Osteocyte (in vitro differentiated cells): ENCODE measurements at regions not wholly inside any gene's neighbourhood (a gene's known extent, or its start where the extent isn't known, plus 50 kb on each side); places are given as distances from the start of the nearest gene placed in this dataset.
A peak's percentile ranks its signal among the peaks of the same experiment; 100 is the strongest.

Experiments used
- DNase-seq: peaks from one replicate; pipeline ENCODE4 v3.0.0; 2021; ENCODE audit warnings: mixed read lengths; ENCODE audit not compliant: unreplicated experiment; ENCODE audit errors: extremely low spot score
- H3K27ac Mint-ChIP-seq: one replicate; pipeline ENCODE4 v1.8.0; 2021; ENCODE audit warnings: mild to moderate bottlenecking, mixed read lengths; ENCODE audit not compliant: unreplicated experiment
- H3K27me3 Mint-ChIP-seq: one replicate; pipeline ENCODE4 v1.8.0; 2021; ENCODE audit warnings: mixed read lengths; ENCODE audit not compliant: unreplicated experiment
- H3K36me3 Mint-ChIP-seq: one replicate; pipeline ENCODE4 v1.8.0; 2021; ENCODE audit warnings: mixed read lengths; ENCODE audit not compliant: unreplicated experiment
- H3K4me1 Mint-ChIP-seq: one replicate; pipeline ENCODE4 v1.8.0; 2021; ENCODE audit warnings: mixed read lengths; ENCODE audit not compliant: unreplicated experiment
- H3K4me3 Mint-ChIP-seq: one replicate; pipeline ENCODE4 v1.8.0; 2021; ENCODE audit warnings: mild to moderate bottlenecking, moderate library complexity, mixed read lengths; ENCODE audit not compliant: unreplicated experiment
- H3K9me3 Mint-ChIP-seq: one replicate; pipeline ENCODE4 v1.8.0; 2021; ENCODE audit warnings: mixed read lengths; ENCODE audit not compliant: unreplicated experiment
- TF ChIP-seq, protein P1 (sequence below): fragments of 200-600 bp; sonication (generic); IDR thresholded peaks from 2 replicates; pipeline ENCODE4 v1.5.0; 2021; ENCODE audit warnings: antibody characterized with exemption, mild to moderate bottlenecking, moderate library complexity

DNA sequence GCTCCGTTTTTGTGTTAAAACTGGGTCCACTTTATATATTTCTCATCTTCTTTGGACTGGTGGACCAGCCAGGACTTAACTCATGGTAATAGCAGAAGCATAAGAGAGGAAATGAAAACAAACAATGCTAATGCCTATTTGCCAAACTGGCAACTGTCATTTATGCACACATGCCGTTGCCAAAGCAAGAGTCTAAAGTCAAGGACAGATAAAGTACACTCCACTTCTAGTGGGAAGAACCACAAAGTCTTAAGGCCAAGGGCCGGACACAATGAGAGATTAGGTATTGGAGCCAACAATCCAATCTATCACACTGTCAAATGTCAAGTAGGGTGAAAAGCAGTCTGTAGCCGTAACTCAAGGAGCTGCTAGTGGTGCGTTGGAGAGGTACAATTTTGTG, 157.7 kb downstream of the LYPLAL1 start:
- peaks cover 8% of the 10 kb centered on the region for H3K9me3 Mint-ChIP-seq
- no peaks in the 10 kb centered on the region for H3K27me3 Mint-ChIP-seq
- H3K4me3 Mint-ChIP-seq: no peak overlapping the region
- no peak overlapping the region for H3K27ac Mint-ChIP-seq
- H3K36me3 Mint-ChIP-seq: peaks cover 7% of the 10 kb centered on the region
- DNase-seq: no peak
- peaks cover 20% of the 10 kb centered on the region for H3K4me1 Mint-ChIP-seq
- TF ChIP-seq, protein P1, sequence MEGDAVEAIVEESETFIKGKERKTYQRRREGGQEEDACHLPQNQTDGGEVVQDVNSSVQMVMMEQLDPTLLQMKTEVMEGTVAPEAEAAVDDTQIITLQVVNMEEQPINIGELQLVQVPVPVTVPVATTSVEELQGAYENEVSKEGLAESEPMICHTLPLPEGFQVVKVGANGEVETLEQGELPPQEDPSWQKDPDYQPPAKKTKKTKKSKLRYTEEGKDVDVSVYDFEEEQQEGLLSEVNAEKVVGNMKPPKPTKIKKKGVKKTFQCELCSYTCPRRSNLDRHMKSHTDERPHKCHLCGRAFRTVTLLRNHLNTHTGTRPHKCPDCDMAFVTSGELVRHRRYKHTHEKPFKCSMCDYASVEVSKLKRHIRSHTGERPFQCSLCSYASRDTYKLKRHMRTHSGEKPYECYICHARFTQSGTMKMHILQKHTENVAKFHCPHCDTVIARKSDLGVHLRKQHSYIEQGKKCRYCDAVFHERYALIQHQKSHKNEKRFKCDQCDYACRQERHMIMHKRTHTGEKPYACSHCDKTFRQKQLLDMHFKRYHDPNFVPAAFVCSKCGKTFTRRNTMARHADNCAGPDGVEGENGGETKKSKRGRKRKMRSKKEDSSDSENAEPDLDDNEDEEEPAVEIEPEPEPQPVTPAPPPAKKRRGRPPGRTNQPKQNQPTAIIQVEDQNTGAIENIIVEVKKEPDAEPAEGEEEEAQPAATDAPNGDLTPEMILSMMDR: no peak

DNA sequence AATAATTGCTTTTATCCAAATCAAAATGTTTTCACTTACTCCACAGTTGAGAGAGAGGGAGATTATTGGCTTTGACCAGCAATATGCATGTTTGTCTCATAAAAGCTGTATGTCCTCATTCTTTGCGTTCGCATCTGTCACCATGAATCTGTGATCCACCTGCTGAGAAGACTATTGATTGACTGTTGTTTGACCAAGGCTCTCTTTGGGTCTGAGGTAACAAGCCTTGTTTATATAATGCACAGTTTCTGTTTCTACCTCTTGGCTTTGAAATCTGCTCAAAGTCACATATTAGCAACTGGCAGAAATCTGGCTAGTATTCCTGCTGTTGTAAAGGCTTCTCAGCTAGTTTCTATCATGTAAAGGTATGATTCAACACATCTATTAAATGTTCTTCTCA, 157.0 kb downstream of the LYPLAL1 start:
- TF ChIP-seq, protein P1: no peak
- no peak overlapping the region for H3K27ac Mint-ChIP-seq
- H3K4me1 Mint-ChIP-seq: peaks cover 20% of the 10 kb centered on the region
- no peak overlapping the region for H3K4me3 Mint-ChIP-seq
- H3K9me3 Mint-ChIP-seq: peaks cover 8% of the 10 kb centered on the region
- no peaks in the 10 kb centered on the region for H3K27me3 Mint-ChIP-seq
- peaks cover 7% of the 10 kb centered on the region for H3K36me3 Mint-ChIP-seq
- no peak for DNase-seq

DNA sequence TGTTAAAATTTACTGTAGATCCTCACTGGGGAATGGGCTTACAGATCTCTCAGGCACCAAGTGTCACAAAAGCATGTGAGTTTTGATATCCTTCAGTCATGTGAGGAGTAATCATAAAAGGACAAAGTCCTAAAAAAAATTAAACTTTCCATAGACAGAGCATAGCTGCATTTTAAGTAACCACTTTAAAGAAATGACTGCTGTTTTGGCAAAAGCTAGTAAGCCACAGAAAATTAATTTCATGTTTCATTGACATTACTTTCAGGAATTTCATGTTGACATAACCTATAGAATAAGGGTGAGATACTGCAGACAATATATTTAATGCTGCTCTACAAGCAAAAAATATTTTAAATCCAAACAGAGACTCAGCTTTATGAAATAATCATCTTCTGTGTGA, 156.3 kb downstream of the LYPLAL1 start:
- Mint-ChIP-seq H3K36me3 (peaks cover 7% of the 10 kb centered on the region), H3K27me3 (no peaks in the 10 kb centered on the region), H3K9me3 (peaks cover 8% of the 10 kb centered on the region), H3K27ac (peak overlapping the region; percentile 71), H3K4me3 (no peak overlapping the region), H3K4me1 (peaks cover 26% of the 10 kb centered on the region)
- DNase-seq: no peak
- TF ChIP-seq, protein P1: no peak

DNA sequence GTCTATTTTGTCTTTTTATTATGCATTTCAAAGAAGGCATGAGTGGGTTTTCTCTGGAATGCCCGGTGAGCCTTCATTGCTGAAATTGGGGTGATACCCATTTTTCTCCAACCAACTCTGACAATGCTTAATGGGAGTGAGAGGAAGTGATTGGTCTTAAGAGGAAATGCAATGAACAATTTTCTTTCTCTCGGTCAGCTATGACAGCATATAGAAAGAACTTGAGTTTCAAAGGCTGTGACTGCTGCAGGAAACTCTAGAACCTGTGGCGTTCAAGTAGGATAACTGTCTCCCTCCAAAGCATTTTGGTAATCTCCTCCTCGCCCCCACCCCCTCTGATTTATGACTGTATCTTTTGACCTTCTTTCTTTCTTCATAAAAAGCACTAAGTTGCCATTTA, 155.9 kb downstream of the LYPLAL1 start:
- peaks cover 29% of the 10 kb centered on the region for H3K4me1 Mint-ChIP-seq
- H3K9me3 Mint-ChIP-seq: peaks cover 8% of the 10 kb centered on the region
- H3K27ac Mint-ChIP-seq: peak overlapping the region; percentile 71
- no peak for DNase-seq
- H3K4me3 Mint-ChIP-seq: no peak overlapping the region
- no peaks in the 10 kb centered on the region for H3K27me3 Mint-ChIP-seq
- TF ChIP-seq, protein P1: no peak
- peaks cover 5% of the 10 kb centered on the region for H3K36me3 Mint-ChIP-seq

DNA sequence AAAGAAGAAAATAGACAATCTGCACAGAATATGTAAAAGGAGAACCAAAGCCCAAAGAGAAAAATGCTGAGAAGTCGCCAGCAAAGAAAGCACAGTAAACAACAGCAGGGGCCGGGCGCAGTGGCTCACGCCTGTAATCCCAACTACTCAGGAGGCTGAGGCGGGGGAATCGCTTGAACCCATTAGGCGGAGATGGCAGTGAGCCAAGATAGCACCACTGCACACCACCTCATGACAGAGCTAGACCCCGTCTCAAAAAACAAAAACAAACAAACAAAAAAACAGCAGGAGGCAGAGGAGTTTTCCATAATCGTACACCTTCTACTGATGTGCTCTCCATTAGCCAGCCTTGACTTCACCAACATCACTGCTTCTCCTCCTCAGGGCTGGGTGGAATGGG, 153.2 kb downstream of the LYPLAL1 start:
- Mint-ChIP-seq H3K9me3 (peaks cover 5% of the 10 kb centered on the region), H3K4me1 (peaks cover 55% of the 10 kb centered on the region), H3K27me3 (no peaks in the 10 kb centered on the region), H3K4me3 (no peak overlapping the region), H3K36me3 (peaks cover 5% of the 10 kb centered on the region), H3K27ac (no peak overlapping the region)
- TF ChIP-seq, protein P1: no peak
- DNase-seq: no peak
